Mucosa of descending colon (tissue), 3 donors: ENCODE measurements at regions not wholly inside any gene's neighbourhood (a gene's known extent, or its start where the extent isn't known, plus 50 kb on each side); places are given as distances from the start of the nearest gene placed in this dataset.

Experiments used
- ATAC-seq: fragments of 200-7000 bp; cut with Tn5 transposase; one replicate; pipeline ENCODE4 v1.9.1; 2020; ENCODE audit warnings: mild to moderate bottlenecking, moderate library complexity
- DNase-seq, 3 donors: peaks; one replicate each; pipeline ENCODE4 v3.0.0-alpha.2; 2020
- H3K36me3 ChIP-seq: fragments of 200-600 bp; one replicate; pipeline ENCODE4 v1.8.0; 2021; ENCODE audit warnings: low read depth, mild to moderate bottlenecking
- H3K4me1 ChIP-seq: fragments of 200-600 bp; one replicate; pipeline ENCODE4 v1.8.0; 2021; ENCODE audit warnings: low read depth, mild to moderate bottlenecking
- H3K4me3 ChIP-seq: fragments of 200-600 bp; one replicate; pipeline ENCODE4 v1.8.0; 2021; ENCODE audit warnings: mild to moderate bottlenecking
- H3K9me3 ChIP-seq: fragments of 200-600 bp; one replicate; pipeline ENCODE4 v1.8.0; 2021; ENCODE audit warnings: mild to moderate bottlenecking
- CTCF ChIP-seq: fragments of 200-600 bp; IDR thresholded peaks from one replicate; pipeline ENCODE4 v1.8.0; 2022; ENCODE audit warnings: antibody characterized with exemption, mild to moderate bottlenecking
- intact Hi-C, 2 donors: fragments of 100-400 bp; cut with DNase I in 1 of 2; cut with micrococcal nuclease in 1 of 2; formaldehyde crosslinking; loops; one replicate each; pipeline versions ENCODE4 v1.11.0 to v1.11.1; 2022; cut with DNase I, micrococcal nuclease
- donor health status: DM: no; HTN: no; CAD: no; lungs with moderate emphysema.
- donor health status: DM: no; HTN: no; CAD: no.
- donor health status: DM: no; HTN: yes; CAD: no.

- no peak for ATAC-seq
- TF ChIP-seq CTCF: no peak
Observed at GRCh38 chr10:32111585-32111984, 55.4 kb upstream of the KIF5B start.

GRCh38 chr10:32110790-32111189 is 54.6 kb upstream of the KIF5B start:
- intact Hi-C loops: no loop called here
- ATAC-seq (no peak), DNase-seq (no peak)
- no peak for TF ChIP-seq CTCF
- Histone ChIP-seq H3K4me3 (no peak overlapping the region), H3K9me3 (no peaks in the 10 kb centered on the region), H3K36me3 (no peaks in the 10 kb centered on the region), H3K4me1 (peaks cover 3% of the 10 kb centered on the region)

More at GRCh38 chr10:32111585-32111984, 55.4 kb upstream of the KIF5B start:
- intact Hi-C loops: no loop called here
- H3K9me3 ChIP-seq: no peaks in the 10 kb centered on the region
- peaks cover 3% of the 10 kb centered on the region for H3K4me1 ChIP-seq
- H3K4me3 ChIP-seq: no peak overlapping the region
- no peaks in the 10 kb centered on the region for H3K36me3 ChIP-seq
- DNase-seq: no peak

GRCh38 chr10:32109603-32110002 is 53.4 kb upstream of the KIF5B start:
- no peak for TF ChIP-seq CTCF
- H3K36me3 ChIP-seq: no peaks in the 10 kb centered on the region
- ATAC-seq: no peak
- no peak overlapping the region for H3K4me3 ChIP-seq
- no peaks in the 10 kb centered on the region for H3K9me3 ChIP-seq
- intact Hi-C loops: no loop called here
- H3K4me1 ChIP-seq: peaks cover 10% of the 10 kb centered on the region
- DNase-seq: no peak
